Amniotic stem cell (primary cell): ENCODE measurements at regions not wholly inside any gene's neighbourhood (a gene's known extent, or its start where the extent isn't known, plus 50 kb on each side); places are given as distances from the start of the nearest gene placed in this dataset.
"Not testable (repeated sequence)": the region's sequence is repeated elsewhere in the genome, so short reads cannot be mapped to it uniquely, and the experiment has no call there.

Experiments
- DNase-seq: peaks from one replicate; lab custom pipeline; 2025; lab: John Stamatoyannopoulos, UW

- DNase-seq = no peak
These were observed 856.5 kb upstream of the SEMA6A start for GRCh38 chr5:117431091-117431490.

- no peak for DNase-seq
These were observed 850.5 kb upstream of the SEMA6A start for GRCh38 chr5:117425163-117425562.

- no peak for DNase-seq
These were observed 849.9 kb upstream of the SEMA6A start for GRCh38 chr5:117424559-117424958.

- no peak for DNase-seq
These were observed 842.9 kb upstream of the SEMA6A start for GRCh38 chr5:117417501-117417900.

- DNase-seq = no peak
These were observed 840.3 kb upstream of the SEMA6A start for GRCh38 chr5:117414926-117415325.

GRCh38 chr5:117411701-117412100 lies 837.1 kb upstream of the SEMA6A start:
- no peak for DNase-seq

GRCh38 chr5:117405197-117405596 lies 830.6 kb upstream of the SEMA6A start:
- no peak for DNase-seq

- DNase-seq = no peak
These were observed 820.0 kb upstream of the SEMA6A start for GRCh38 chr5:117394506-117395157.

GRCh38 chr5:117393125-117393524 lies 818.5 kb upstream of the SEMA6A start:
- no peak for DNase-seq

- no peak for DNase-seq
These were observed 805.7 kb upstream of the SEMA6A start for GRCh38 chr5:117380316-117380715.

- no peak for DNase-seq
These were observed 804.9 kb upstream of the SEMA6A start for GRCh38 chr5:117379521-117379920.

- DNase-seq = no peak
These were observed 802.1 kb upstream of the SEMA6A start for GRCh38 chr5:117376748-117377147.

GRCh38 chr5:117359895-117360294 lies 785.3 kb upstream of the SEMA6A start:
- no peak for DNase-seq

- DNase-seq = no peak
These were observed 783.3 kb upstream of the SEMA6A start for GRCh38 chr5:117357886-117358285.

- DNase-seq = no peak
These were observed 772.7 kb upstream of the SEMA6A start for GRCh38 chr5:117347280-117347679.

GRCh38 chr5:117343726-117344125 lies 769.1 kb upstream of the SEMA6A start:
- not testable (repeated sequence) for DNase-seq

- DNase-seq = no peak
These were observed 762.6 kb upstream of the SEMA6A start for GRCh38 chr5:117337064-117337749.

- no peak for DNase-seq
These were observed 761.6 kb upstream of the SEMA6A start for GRCh38 chr5:117336208-117336607.

- no peak for DNase-seq
These were observed 758.4 kb upstream of the SEMA6A start for GRCh38 chr5:117333011-117333410.

GRCh38 chr5:117332341-117332740 lies 757.7 kb upstream of the SEMA6A start:
- no peak for DNase-seq

GRCh38 chr5:117327511-117327910 lies 752.9 kb upstream of the SEMA6A start:
- DNase-seq = no peak

- no peak for DNase-seq
These were observed 752.4 kb upstream of the SEMA6A start for GRCh38 chr5:117326997-117327396.

- no peak for DNase-seq
These were observed 743.9 kb upstream of the SEMA6A start for GRCh38 chr5:117318528-117318927.

- no peak for DNase-seq
These were observed 740.5 kb upstream of the SEMA6A start for GRCh38 chr5:117315170-117315569.
